ENCODE measurements at regions not wholly inside any gene's neighbourhood (a gene's known extent, or its start where the extent isn't known, plus 50 kb on each side); places are given as distances from the start of the nearest gene placed in this dataset.

DNA sequence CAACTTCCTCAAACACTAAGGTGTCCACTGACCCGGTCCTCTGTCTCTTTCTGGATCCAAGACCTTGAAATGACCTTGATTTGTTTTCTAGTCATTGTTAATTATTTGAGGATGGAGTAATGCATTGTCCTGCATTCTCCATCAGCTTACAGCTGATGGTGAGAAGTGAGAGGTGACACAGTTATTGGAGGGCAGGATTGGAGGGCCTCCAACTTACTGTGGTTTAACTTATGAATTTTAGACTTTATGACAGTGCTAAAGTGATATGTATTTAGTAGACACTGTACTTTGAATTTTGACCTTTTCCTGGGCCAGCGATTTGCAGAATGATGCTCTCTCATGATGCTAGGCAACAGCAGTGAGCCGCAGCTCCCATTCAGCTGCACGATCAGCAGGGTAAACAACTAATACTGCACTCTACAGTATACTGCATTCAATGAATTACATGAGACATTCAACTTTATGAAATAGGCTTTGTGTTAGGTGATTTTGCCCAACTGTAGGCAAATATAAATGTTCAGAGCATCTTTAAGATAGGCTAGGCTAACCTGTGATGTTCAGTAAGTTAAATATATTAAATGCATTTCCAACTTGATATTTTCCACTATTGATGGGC is 200.0 kb upstream of the MEX3C start:
- no peaks in the 10 kb centered on the region for H3K27me3 Mint-ChIP-seq
- H3K36me3 Mint-ChIP-seq (ENCODE audit: low read depth), result no peaks in the 10 kb centered on the region
- H3K4me3 Mint-ChIP-seq, result no peak overlapping the region
- intact Hi-C loops (cut with micrococcal nuclease), result no loop called here
- H3K9me3 Mint-ChIP-seq, result no peaks in the 10 kb centered on the region
- H3K4me1 Mint-ChIP-seq (ENCODE audit: low read depth), result no peaks in the 10 kb centered on the region
- no peak overlapping the region for H3K27ac Mint-ChIP-seq

- Mint-ChIP-seq H3K4me3 (no peak overlapping the region), H3K27ac (no peak overlapping the region), H3K27me3 (no peaks in the 10 kb centered on the region), H3K4me1 (ENCODE audit: low read depth) (no peaks in the 10 kb centered on the region), H3K36me3 (ENCODE audit: low read depth) (no peaks in the 10 kb centered on the region), H3K9me3 (no peaks in the 10 kb centered on the region)
- intact Hi-C loops (cut with micrococcal nuclease), result no loop called here
These were observed 200.6 kb upstream of the MEX3C start for GRCh38 chr18:51398104-51398503.

DNA sequence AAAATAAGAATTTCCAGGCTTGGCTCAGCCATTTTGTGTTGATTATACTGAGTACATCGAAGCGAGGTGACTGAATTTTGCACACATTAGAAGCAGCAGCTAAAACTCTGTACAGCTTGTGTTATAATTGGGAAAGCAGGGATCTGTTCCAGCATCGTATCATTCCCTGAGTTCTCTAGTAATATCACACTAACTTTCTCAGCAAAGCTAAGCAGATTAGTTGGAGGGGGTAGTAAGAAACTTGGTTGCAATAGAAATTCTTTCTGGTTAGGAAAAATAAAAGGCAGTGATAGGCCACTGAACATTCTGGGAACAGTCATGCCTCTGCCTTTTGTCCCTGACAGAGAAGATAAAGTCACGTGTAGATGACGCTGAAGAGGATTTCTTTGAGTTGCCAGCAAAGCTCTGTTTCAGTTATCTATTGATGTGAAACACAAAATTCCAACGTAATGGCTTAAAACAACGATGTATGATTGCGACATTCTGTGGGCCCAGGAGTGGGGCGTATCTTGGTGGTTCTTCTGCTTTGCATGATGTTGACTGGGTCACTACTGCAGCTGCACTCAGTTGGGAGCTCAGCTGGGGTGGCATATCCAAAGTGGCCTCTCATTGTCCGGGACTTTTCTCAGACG is 202.1 kb upstream of the MEX3C start:
- Mint-ChIP-seq H3K27me3 (no peaks in the 10 kb centered on the region), H3K4me3 (no peak overlapping the region), H3K4me1 (ENCODE audit: low read depth) (no peaks in the 10 kb centered on the region), H3K27ac (no peak overlapping the region), H3K9me3 (no peaks in the 10 kb centered on the region), H3K36me3 (ENCODE audit: low read depth) (no peaks in the 10 kb centered on the region)
- intact Hi-C loops (cut with micrococcal nuclease), result no loop called here

DNA sequence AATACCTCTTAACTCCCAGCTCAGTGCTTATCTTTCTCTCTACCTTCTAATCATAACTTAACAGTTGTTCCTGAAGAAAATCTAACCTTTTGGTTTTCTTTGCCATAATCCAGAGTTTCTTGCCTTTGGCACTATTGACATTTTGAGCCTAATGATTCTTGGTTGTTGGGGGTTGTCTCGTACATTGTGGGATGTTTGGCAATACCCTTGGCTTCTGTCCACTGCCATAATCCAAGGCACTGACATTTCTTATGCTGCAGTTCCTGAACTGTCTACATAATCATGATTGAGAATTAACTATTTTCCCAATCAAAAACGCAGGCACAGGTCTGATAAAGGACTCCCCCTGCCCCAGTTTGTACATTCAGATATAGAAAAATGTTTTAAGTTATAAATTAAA is 203.2 kb upstream of the MEX3C start:
- Mint-ChIP-seq H3K4me3 (no peak overlapping the region), H3K9me3 (no peaks in the 10 kb centered on the region), H3K27ac (no peak overlapping the region), H3K36me3 (ENCODE audit: low read depth) (no peaks in the 10 kb centered on the region), H3K27me3 (no peaks in the 10 kb centered on the region), H3K4me1 (ENCODE audit: low read depth) (no peaks in the 10 kb centered on the region)
- intact Hi-C loops (cut with micrococcal nuclease), result no loop called here

DNA sequence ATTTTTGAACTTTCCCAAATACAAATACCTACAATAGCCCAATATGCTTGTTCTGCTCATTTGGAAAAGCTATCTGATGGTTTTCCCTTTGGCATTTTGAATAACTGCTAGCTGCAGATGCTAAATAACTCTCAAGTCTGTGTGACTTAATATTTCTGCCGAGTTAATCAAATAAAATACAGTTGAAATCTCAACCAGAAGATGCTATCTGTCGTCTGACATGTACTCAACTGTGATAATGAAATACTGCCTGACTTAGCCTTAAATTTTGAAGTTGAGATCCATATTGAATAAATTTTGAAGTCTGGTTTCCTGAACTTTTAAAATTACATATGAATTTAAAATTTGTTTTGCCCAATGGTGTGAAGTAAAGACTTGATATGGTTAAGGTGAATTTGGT is 204.4 kb upstream of the MEX3C start:
- no peaks in the 10 kb centered on the region for H3K27me3 Mint-ChIP-seq
- no peaks in the 10 kb centered on the region for H3K36me3 Mint-ChIP-seq (ENCODE audit: low read depth)
- no peak overlapping the region for H3K4me3 Mint-ChIP-seq
- no peak overlapping the region for H3K27ac Mint-ChIP-seq
- no peaks in the 10 kb centered on the region for H3K4me1 Mint-ChIP-seq (ENCODE audit: low read depth)
- intact Hi-C loops (cut with micrococcal nuclease), result no loop called here
- no peaks in the 10 kb centered on the region for H3K9me3 Mint-ChIP-seq

DNA sequence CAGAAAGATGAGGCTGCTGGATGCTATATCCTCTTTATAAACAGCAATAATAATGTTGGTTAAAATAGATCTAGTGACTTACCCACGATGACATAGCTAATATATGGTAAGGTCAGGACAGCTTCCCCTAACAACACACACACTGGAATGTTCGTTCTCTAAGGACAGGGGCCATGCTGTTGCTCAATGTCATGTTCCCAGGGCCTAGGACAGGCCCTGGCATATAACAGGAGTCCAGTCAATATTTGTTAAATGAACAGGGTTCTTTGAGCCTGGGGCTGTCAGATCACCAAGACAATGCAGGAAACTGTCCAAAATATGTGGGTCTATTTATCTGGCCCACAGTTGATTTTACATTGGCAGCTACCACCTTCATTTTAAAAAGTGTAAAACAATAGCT is 207.1 kb upstream of the MEX3C start:
- no peak overlapping the region for H3K27ac Mint-ChIP-seq
- H3K27me3 Mint-ChIP-seq, result no peaks in the 10 kb centered on the region
- no peaks in the 10 kb centered on the region for H3K36me3 Mint-ChIP-seq (ENCODE audit: low read depth)
- H3K4me3 Mint-ChIP-seq, result no peak overlapping the region
- no peaks in the 10 kb centered on the region for H3K9me3 Mint-ChIP-seq
- H3K4me1 Mint-ChIP-seq (ENCODE audit: low read depth), result no peaks in the 10 kb centered on the region
- intact Hi-C loops (cut with micrococcal nuclease), result no loop called here

- no peak overlapping the region for H3K27ac Mint-ChIP-seq
- no peak overlapping the region for H3K4me3 Mint-ChIP-seq
- H3K4me1 Mint-ChIP-seq (ENCODE audit: low read depth), result no peaks in the 10 kb centered on the region
- H3K36me3 Mint-ChIP-seq (ENCODE audit: low read depth), result no peaks in the 10 kb centered on the region
- no peaks in the 10 kb centered on the region for H3K27me3 Mint-ChIP-seq
- intact Hi-C loops (cut with micrococcal nuclease), result no loop called here
- H3K9me3 Mint-ChIP-seq, result no peaks in the 10 kb centered on the region
These were observed 208.4 kb upstream of the MEX3C start for GRCh38 chr18:51405683-51406477.

- Mint-ChIP-seq H3K4me3 (no peak overlapping the region), H3K9me3 (no peaks in the 10 kb centered on the region), H3K27ac (no peak overlapping the region), H3K36me3 (ENCODE audit: low read depth) (no peaks in the 10 kb centered on the region), H3K4me1 (ENCODE audit: low read depth) (no peaks in the 10 kb centered on the region), H3K27me3 (no peaks in the 10 kb centered on the region)
- intact Hi-C loops (cut with micrococcal nuclease), result no loop called here
These were observed 220.4 kb upstream of the MEX3C start for GRCh38 chr18:51417643-51418483.

DNA sequence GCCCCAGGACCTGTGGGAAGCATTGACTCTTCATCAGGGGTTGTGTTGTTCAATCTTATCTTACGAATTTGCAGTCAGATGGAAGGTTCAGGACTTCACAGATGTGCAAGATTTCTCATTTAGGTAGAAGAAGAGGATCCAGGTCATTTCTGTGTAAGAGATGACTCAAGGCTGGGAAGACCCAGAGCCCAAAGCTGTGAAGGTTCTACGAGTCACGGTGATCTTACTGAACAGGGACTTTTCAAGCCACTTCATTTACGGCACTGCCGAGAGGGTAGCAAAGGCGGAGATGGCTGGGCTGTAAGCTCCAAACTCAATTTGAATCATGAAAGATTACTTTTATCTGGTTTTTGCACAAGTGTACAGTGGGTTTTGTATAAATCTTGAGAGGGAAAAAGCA is 228.0 kb upstream of the MEX3C start:
- Mint-ChIP-seq H3K4me3 (no peak overlapping the region), H3K4me1 (ENCODE audit: low read depth) (no peaks in the 10 kb centered on the region), H3K9me3 (no peaks in the 10 kb centered on the region), H3K27ac (no peak overlapping the region), H3K36me3 (ENCODE audit: low read depth) (no peaks in the 10 kb centered on the region), H3K27me3 (no peaks in the 10 kb centered on the region)
- intact Hi-C loops (cut with micrococcal nuclease), result no loop called here

DNA sequence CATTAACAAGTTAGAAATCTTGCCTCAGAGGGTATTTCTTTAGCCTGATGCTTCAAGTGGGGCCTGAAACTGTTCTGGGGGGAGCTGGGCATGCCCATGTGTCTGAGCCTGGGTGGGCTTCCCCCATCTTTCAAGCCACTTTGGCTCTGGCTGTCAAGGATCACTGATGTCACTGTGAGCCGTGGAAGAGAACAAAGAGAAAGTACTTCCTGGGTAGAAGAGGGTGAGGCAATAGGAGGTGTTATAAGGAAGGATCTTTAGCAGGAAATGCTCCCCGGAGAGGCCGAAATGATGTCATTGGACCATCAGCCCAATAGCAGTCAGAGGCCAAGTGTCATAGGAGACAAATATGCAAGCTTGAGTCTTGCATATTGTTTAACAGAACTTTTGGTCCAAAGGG is 228.4 kb upstream of the MEX3C start:
- intact Hi-C loops (cut with micrococcal nuclease), result no loop called here
- no peak overlapping the region for H3K27ac Mint-ChIP-seq
- H3K36me3 Mint-ChIP-seq (ENCODE audit: low read depth), result no peaks in the 10 kb centered on the region
- no peaks in the 10 kb centered on the region for H3K4me1 Mint-ChIP-seq (ENCODE audit: low read depth)
- H3K27me3 Mint-ChIP-seq, result no peaks in the 10 kb centered on the region
- no peaks in the 10 kb centered on the region for H3K9me3 Mint-ChIP-seq
- no peak overlapping the region for H3K4me3 Mint-ChIP-seq

DNA sequence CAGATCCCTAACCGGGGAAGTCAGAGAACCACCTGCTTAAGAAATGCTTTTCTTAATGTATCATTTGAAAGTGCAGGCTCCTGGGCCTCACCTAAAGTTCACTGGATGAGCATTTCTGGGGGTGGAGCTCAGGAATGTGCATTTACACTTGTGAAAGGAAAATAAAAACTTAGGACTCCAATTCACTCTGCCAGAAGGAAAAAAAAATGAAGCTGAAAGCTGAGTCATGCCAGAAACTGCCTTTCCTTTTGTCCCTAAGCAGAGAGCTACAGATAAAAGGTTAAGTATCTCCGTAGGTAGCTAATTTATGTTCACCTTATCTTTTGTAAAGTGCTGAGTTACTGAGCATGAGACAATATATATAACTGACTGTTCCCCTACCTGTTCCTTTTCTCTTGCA is 229.5 kb upstream of the MEX3C start:
- intact Hi-C loops (cut with micrococcal nuclease), result no loop called here
- Mint-ChIP-seq H3K4me1 (ENCODE audit: low read depth) (no peaks in the 10 kb centered on the region), H3K27ac (no peak overlapping the region), H3K9me3 (no peaks in the 10 kb centered on the region), H3K4me3 (no peak overlapping the region), H3K27me3 (no peaks in the 10 kb centered on the region), H3K36me3 (ENCODE audit: low read depth) (no peaks in the 10 kb centered on the region)

- H3K27me3 Mint-ChIP-seq, result no peaks in the 10 kb centered on the region
- no peak overlapping the region for H3K4me3 Mint-ChIP-seq
- no peak overlapping the region for H3K27ac Mint-ChIP-seq
- no peaks in the 10 kb centered on the region for H3K4me1 Mint-ChIP-seq (ENCODE audit: low read depth)
- intact Hi-C loops (cut with micrococcal nuclease), result no loop called here
- no peaks in the 10 kb centered on the region for H3K9me3 Mint-ChIP-seq
- H3K36me3 Mint-ChIP-seq (ENCODE audit: low read depth), result no peaks in the 10 kb centered on the region
These were observed 232.2 kb upstream of the MEX3C start for GRCh38 chr18:51429644-51430043.

DNA sequence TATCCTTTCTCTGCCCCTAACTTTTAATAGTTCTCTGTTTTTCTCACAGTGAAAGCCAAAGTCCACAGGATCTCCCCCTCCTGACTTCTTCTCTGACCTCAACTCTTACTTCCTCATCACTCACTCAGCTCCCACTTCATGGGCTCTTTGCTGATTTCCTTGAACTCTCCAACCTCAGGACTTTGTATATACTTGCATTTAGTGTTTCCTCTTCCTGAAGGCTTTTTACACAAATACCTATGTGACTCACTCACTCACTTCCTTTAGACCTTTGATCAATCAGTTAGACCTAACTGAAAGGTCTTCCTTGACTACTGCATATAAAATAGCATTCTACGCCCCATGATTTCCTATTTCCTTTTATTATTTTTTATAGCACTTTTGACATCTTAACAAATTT is 233.1 kb upstream of the MEX3C start:
- H3K27me3 Mint-ChIP-seq, result no peaks in the 10 kb centered on the region
- H3K27ac Mint-ChIP-seq, result no peak overlapping the region
- no peaks in the 10 kb centered on the region for H3K4me1 Mint-ChIP-seq (ENCODE audit: low read depth)
- H3K36me3 Mint-ChIP-seq (ENCODE audit: low read depth), result no peaks in the 10 kb centered on the region
- intact Hi-C loops (cut with micrococcal nuclease), result no loop called here
- H3K4me3 Mint-ChIP-seq, result no peak overlapping the region
- no peaks in the 10 kb centered on the region for H3K9me3 Mint-ChIP-seq

DNA sequence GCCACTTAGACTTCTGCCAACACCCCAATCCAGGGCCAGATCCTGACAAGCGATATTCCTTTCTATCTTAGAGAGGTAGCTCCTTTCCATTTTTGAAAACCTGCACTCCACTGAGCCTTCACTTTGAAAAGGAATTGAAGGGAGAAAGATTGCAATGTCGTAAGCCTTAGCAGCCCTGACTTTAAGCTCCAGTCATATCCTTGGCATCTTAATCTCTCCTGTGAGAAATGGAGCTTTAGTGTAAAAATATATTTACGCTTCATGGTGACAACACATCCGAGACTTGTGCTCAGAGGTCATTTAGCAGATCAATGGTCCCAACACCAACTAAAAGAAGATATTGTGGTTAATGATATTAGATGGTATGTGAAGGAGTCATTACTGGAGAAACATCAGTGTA is 235.8 kb upstream of the MEX3C start:
- Mint-ChIP-seq H3K4me1 (ENCODE audit: low read depth) (no peaks in the 10 kb centered on the region), H3K27ac (no peak overlapping the region), H3K4me3 (no peak overlapping the region), H3K9me3 (no peaks in the 10 kb centered on the region), H3K27me3 (no peaks in the 10 kb centered on the region), H3K36me3 (ENCODE audit: low read depth) (no peaks in the 10 kb centered on the region)
- intact Hi-C loops (cut with micrococcal nuclease), result no loop called here
